ENCODE measurements at regions not wholly inside any gene's neighbourhood (a gene's known extent, or its start where the extent isn't known, plus 50 kb on each side); places are given as distances from the start of the nearest gene placed in this dataset.
"Not testable (repeated sequence)": the region's sequence is repeated elsewhere in the genome, so short reads cannot be mapped to it uniquely, and the experiment has no call there.

DNA sequence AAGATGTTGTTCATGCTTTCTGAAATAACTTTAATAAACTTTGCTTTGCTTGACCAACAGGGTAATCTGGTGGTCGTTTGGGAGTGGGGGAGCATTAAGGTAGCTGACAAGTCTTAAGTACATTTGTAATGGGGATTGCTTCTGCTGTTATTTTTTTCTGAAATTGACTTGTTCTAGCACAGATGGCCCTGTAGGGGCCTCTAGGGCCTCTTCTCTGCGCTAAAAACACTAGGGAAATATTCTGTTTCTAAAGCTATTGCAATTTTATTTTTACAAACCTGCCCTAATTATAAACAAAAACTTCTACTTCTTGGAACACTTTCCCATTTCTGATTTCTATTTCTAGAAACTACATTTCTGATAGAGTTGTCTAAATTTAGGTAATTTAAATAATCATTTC is 191.3 kb upstream of the KCNJ3 start:
- no peak for DNase-seq (ENCODE audit: low spot score)

DNA sequence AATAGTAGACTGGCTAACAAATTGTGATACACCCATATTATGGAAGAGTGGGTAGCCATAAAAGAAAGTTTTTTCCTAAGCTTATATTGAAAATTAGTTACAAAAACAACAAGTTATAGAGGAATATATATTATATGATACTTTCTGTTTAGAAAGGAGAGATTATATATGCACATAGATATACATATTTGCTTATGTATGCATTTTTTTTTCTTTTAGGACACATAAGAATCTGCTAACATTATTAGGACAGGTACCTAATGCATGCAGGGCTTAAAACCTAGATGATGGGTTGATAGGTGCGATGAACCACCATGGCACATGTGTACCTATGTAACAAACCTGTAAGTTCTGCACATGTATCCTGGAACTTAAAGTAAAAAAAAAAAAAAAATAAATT is 179.6 kb upstream of the KCNJ3 start:
- DNase-seq (ENCODE audit: low spot score) = no peak

DNA sequence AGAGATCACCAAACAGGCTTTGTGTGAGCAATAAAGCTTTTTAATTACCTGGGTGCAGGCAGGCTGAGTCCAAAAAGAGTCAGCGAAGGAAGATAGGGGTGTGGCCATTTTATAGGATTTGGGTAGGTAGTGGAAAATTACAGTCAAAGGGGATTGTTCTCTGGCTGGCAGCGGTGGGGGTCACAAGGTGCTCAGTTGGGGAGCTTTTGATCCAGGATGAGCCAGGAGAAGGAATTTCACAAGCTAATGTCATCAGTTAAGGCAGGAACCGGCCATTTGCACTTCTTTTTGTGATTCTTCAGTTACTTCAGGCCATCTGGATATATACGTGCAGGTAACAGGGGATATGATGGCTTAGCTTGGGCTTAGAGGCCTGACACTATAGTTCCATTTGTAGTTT is 177.5 kb upstream of the KCNJ3 start:
- DNase-seq (ENCODE audit: low spot score) = not testable (repeated sequence)

DNA sequence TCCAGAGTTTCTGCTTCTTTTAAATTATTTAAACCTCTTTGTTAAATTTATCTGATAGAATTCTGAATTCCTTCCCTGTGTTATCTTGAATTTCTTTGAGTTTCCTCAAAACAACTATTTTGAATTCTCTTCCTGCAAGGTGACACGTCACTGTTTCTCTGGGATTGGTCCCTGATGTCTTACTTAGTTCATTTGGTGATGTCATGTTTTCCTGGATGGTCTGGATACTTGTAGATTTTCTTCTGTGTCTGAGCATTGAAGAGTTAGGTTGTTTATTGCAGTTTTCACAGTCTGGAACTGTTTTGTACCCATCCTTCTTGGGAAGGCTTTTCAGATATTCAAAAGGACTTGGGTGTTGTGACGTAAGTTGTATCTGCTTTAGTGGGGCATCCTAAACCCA is 172.3 kb upstream of the KCNJ3 start:
- no peak for DNase-seq (ENCODE audit: low spot score)

DNA sequence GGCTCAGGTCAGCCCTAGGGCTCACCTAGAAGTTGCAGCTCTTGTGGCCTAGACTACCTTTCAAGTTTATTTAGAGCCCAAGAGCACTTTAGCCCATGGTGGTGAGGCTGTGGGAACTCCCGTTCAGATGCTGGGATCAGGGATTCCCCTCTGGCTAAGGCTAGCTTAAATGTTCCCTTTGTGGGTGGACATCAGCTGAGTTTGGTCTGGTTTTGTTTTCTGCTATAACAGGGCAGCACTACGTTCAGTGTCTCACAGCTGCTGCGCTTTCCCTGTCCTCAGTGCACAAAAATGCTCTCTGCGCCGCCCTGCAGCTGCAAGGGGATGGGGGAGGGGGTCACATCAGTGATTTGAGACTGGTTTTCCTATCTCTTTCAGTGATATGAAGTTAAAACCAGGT is 170.5 kb upstream of the KCNJ3 start:
- no peak for DNase-seq (ENCODE audit: low spot score)

DNA sequence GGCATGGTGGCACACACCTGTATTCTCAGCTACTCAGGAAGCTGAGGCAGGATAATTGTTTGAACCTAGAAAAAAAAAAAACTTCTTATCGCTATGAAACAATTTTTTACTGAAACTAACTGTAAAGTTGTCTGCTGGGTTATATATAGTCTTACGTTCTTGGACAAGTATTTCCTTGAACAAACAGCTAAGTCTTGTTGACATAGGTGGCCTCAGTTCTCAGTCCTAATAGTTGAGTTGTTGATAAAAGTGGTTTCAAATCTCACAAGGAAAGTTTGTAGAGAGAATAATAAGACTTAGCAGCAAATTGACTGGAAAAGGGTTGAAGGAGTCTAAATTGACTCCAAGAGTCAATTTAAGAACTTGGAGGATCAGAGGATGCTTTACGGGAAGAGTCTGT is 166.5 kb upstream of the KCNJ3 start:
- no peak for DNase-seq (ENCODE audit: low spot score)

DNA sequence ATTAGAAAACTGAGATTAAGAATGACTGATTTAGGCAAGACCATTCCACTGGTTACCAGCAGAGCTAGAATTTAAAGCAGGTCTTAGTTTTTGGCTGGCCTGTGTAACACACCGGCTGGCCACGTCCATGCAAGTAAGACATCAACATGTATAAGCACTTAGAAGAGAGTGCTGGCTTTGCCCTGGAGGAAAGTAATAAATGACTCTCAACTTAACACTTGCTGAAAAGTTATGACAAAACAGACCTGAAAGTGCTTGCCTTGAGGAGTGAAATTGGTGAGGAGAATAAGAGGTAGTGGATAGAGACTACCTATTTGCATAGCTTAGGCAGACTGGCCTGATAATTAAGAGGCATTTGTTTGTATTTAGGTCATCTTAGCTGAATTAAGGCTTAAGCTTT is 165.7 kb upstream of the KCNJ3 start:
- DNase-seq (ENCODE audit: low spot score) = no peak

DNA sequence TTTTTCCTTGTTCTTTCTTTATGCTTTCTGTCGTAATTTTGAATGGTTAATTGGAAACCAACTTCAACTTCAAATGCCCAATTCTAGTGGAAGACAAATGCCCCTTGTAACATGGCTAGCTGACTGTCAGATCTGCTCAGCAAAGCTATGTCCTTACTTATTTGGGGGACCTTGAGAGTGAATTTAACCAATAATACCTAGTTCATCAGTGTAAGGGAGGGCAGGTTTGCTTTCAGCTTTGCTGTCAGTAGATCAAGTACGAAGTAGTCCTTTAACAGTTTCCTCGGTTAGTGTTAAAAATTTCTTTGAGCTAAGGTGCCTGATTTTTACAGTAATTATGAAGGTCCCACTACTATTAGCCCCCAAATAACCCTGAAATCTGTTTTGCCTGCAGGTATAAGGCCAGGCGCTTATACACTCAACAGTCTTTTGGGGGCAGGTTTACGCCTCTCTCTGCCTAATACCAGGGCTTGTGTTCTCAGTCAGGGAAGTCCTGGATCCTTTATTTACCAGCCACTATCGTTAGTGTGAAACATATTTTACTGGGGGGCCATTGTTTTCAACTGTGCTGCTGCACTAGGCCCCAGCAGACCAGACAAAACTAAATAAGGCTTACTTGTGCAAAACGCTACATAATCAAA is 165.1 kb upstream of the KCNJ3 start:
- DNase-seq (ENCODE audit: low spot score) = no peak

DNA sequence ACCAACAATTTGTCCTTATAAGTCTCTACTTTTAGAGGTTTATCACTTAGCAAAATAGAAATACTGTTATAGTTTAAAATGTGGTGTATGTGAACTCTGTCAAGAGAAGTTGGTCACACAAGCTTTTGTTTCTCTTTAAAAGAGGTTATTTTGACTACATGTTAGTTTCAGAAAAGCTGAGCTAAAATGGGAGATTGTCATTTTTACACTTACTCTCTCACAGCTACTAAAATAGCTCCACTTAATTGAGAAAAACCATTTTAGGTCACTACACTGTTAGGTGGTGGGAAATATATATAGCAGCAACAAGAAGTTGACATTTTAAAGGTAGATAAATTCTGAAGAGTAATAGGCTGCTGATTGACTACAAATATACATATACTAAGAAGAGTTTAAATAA is 161.5 kb upstream of the KCNJ3 start:
- DNase-seq (ENCODE audit: low spot score) = no peak

DNA sequence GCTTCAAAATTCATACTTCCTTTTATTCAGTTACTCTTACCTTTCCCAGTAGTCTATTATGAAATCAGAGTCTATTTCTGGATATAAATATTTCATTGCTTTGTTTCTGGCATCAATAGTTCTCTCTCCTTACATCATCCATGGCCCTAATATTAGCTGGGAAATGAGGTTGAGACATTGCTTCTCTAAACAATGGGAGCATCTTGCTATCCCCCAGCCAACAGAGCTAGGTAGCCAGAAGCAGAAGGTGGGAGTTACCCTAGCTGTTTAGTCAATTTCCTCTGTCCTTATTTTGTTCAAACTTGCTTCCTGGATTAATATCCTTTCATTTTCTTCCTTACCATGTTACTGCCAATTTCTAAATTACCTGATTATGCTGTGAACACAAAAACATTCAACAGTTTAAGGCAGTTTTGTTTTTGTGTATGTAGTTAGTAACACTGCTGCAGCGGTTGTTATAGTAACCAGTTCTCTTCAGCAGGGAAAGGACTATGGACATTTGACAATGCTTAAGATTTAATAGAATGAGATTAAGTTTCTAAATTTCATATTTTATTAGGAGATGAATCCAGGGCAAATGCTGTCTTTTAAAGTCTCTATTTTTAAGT is 160.5 kb upstream of the KCNJ3 start:
- DNase-seq (ENCODE audit: low spot score) = no peak

DNA sequence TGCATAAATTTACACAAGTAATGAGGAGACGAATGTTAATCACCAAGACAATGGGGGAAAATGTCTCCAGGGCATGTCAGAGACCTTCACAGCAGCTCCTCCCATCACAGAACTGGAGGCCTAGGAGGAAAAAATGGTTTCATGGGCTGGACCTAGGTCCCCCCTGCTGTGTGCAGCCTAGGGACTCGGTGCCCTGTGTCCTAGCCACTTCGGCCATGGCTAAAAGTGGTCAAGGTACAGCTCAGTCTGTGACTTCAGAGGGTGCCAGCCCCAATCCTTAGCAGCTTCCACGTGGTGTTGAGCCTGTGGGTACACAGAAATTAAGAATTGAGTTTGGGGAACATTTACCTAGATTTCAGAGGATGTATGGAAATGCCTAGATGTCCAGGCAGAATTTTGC is 152.2 kb upstream of the KCNJ3 start:
- no peak for DNase-seq (ENCODE audit: low spot score)

DNA sequence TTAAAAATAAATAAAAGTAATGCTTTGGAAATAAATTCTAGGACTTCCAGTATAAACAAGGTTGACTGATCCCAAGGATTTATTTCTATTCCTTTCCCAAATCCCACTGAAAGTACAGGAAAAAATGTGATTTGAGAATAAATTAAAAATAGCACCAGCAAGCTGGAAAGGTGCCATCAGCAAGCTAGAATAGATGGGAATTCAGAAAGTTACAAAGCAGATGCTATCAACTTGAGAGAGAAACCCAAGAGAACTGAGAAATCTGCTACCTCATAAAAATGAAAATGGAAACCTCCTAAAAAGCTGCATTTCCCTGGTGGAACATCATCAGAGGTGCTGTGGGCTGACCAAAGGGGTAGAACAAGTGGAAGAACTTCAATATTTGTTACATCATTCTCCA is 148.6 kb upstream of the KCNJ3 start:
- peak; percentile 11 for DNase-seq (ENCODE audit: low spot score)

DNA sequence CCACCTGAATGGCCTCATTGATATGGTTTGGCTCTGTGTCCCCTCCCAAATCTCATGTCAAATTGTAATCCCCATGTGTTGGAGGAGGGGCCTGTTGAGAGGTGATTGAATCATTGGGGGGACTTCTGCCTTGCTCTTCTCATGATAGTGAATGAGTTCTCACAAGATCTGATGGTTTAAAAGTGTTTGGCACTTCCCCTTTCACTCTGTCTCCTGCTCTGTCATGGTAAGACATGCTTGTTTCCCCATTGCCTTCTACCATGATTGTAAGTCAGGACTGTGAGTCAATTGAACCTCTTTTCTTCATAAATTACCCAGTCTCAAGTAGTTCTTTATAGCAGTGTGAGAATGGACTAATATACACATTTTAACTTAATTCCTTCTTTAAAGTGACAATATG is 146.8 kb upstream of the KCNJ3 start:
- DNase-seq (ENCODE audit: low spot score) = no peak

DNA sequence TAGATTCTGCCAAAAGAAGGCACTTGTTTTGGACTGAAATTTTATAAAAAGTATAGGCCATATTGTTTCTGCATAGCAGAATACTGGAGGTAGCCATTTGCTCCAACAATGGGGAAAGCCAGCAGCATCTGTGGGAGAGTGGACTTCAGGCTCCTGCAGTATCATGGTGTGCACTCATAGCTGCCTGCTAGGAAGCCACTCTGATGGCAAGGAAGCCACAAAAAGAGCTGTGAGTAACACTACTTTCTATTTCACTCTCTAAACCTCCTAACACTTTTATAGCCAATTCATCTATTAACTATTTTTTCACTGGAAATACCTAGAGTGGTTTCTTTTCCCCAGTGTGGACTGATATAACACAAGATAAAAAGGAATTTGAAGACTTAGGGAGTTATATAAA is 144.4 kb upstream of the KCNJ3 start:
- no peak for DNase-seq (ENCODE audit: low spot score)

DNA sequence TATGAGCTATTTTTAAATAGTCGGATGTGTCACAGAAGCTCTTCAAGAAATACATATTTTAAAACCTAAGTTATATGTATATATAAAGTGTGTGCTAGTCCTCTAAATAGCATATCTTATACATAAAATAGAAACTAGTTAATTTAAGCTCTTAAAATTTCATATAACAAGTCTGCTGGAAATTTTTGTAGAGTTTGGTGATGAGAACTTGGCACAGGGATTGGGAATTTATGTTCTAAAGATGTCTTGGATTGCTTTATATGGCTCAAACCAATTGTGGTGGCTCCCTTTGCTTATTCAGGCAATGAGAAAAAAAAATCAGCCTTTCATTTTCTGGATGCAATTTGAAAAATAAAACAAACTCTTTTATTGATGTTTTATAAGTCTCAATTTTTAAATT is 142.8 kb upstream of the KCNJ3 start:
- no peak for DNase-seq (ENCODE audit: low spot score)

DNA sequence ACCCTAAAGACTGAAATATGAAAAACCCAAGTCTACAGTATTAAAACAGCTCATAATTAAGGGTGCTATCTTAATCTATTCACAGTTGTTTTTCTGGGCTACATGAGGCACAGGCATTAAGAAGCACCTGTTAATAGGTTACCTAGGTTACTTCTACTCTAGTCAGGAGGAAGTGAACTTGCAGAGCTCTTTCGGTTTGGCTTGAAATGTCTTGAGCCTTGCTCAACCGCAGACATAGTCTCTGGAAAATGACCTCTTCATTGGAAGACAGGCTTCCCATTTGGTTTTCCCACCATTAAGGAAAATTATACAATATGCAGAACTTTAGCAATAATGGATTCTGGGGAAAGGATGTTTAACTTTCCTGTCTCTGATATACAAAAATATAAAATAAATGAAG is 142.3 kb upstream of the KCNJ3 start:
- DNase-seq (ENCODE audit: low spot score) = no peak

DNA sequence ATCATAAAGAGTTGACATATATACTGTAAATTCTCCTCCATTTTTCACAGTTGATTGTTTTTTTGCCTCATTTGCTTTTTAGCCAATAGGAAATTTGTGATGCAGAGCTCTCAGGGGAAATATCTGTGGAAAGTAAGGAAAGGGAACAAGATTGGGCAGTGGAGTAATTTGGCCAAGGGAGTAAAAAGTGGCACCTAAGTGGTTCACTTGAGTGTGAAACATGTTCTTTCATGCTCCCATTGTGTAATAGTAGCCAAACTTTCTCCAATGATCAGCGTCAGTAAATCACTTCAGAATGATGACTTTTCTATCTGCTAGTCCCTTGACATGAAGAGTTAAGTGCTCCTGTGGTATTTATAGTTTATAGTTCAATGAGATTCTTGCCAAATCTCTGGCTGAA is 141.9 kb upstream of the KCNJ3 start:
- no peak for DNase-seq (ENCODE audit: low spot score)

DNA sequence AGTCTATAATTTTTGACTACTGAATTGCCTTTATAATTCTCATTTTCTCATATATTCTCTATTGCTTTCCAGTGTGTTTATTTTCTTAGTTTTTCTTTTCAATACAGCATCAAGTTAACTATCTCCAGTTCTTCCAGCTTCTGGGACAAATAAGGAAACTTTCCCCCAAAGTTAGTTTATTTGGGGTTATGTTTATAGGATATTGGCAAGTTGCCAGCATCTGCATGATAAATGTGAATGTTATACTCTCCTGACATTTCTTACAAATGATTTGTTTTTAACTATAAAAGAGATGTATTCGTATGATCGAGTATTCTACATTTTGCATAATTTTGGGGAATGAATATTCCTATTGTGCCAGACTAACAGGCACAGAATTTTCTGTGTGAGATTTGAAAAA is 140.6 kb upstream of the KCNJ3 start:
- DNase-seq (ENCODE audit: low spot score) = no peak

DNA sequence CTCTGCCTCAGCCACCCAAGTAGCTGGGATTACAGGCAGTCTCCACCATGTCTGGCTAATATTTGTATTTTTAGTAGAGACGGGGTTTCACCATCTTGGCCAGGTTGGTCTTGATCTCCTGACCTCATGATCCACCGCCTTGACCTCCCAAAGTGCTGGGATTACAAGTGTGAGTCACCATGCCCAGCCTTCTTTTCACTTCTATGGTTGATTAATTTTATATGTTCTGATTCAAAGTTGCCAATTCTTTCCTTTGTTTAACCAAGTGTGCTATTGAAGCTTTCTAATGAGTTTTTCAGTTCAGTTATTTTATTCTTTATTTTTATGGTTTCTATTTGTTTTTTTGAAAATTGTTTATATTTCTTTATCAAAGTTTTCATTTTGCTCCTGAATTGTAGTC is 133.1 kb upstream of the KCNJ3 start:
- no peak for DNase-seq (ENCODE audit: low spot score)

DNA sequence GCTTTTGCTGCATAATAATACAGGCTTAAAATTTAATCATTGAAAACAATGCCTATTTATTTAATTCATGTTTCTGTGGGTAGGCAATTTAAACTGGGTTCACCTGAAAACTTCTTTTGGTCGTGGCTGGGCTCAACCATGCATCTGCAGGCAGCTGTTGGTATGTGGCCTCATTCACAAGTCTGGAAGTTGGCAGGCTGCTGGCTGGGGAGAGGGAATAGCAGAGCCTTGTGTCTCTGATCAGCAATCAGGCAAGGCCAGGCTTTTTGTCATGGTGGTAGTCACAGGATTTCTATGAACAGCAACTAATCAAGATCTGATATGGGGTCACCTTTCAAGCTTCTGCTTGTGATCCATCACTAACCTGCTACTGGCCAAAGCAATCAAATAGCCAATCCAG is 130.1 kb upstream of the KCNJ3 start:
- no peak for DNase-seq (ENCODE audit: low spot score)

DNA sequence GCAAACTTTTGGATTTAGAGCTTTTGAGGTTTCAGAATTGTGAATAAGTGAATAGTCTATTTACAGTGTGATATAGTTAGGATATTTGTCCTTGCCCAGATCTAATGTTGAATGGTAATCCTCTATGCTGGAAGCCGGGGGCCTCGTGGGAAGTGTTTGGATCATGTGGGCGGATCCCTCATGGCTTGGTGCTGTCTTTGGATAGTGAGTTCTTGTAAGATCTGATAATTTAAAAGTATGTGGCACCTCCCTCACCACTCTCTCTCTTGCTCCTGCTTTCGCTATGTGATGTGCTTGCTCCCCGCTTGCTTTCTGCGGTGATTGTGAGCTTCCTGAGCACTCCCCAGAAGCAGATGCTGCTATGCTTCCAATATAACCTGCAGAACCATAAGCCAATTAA is 128.0 kb upstream of the KCNJ3 start:
- no peak for DNase-seq (ENCODE audit: low spot score)

DNA sequence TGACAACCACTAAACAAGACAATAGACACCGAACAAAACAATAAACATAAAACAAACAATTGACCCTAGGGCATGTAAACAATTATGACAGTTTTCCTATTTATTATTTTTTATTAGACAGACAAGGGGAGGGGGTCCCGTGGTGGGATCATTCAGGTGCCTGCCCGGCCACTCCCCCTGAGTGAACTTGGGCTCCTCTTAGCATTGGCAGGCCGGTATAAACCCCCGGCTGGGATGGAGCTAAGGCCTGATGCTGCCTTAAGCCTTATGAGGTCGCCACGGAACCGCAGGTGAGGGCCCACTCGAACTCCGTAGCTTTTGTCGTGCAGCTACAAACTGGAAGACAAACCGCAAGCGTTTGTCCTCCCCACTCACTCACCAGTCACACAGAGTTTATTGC is 121.8 kb upstream of the KCNJ3 start:
- not testable (repeated sequence) for DNase-seq (ENCODE audit: low spot score)

DNA sequence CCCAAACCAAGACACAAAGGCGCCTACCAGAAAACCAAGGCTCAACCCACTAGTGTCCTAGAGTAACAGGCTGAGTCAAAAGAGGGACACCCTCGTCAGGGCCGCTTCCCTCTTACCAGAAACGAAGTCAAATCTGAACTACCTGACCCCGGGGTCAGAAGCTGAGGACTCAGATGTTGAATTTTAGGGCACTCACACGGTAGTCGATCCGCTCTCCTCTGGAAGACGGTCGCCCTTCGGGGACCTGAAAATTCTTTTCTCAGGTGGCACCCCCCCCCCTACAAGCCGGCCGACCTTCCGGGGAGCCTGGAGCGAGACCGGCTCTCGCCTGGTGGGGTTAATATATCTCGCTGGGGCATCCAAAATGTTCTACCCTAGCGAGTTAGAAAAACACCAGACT is 121.1 kb upstream of the KCNJ3 start:
- DNase-seq (ENCODE audit: low spot score) = no peak

DNA sequence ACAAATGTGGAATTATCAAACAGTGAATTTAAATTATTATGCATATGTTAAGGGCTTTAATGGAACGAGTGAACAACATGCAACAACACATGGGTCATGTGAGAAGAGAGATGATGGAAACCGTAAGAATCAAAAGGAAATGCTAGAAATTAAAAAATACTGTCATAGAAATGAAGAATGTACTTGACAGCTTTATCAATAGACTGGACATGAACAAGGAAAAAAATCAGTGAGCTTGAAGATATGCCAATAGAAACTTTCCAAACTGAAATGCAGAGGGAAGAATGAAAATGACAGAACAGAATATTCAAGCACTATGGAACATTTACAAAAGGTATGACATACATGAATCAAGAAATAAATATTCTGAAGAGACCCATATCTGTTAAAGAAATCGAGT is 117.7 kb upstream of the KCNJ3 start:
- DNase-seq (ENCODE audit: low spot score) = no peak

DNA sequence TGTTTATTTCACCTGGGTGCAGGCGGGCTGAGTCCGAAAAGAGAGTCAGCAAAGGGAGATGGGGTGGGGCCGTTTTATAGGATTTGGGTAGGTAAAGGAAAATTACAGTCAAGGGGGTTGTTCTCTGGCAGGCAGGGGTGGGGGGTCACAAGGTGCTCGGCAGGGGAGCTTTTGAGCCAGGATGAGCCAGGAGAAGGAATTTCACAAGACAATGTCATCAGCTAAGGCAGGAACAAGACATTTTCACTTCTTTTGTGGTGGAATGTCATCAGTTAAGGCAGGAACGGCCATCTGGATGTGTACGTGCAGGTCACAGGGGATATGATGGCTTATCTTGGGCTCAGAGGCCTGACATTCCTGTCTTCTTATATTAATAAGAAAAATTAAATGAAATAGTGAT is 115.8 kb upstream of the KCNJ3 start:
- not testable (repeated sequence) for DNase-seq (ENCODE audit: low spot score)
